ENCODE measurements at regions not wholly inside any gene's neighbourhood (a gene's known extent, or its start where the extent isn't known, plus 50 kb on each side); places are given as distances from the start of the nearest gene placed in this dataset.

DNA sequence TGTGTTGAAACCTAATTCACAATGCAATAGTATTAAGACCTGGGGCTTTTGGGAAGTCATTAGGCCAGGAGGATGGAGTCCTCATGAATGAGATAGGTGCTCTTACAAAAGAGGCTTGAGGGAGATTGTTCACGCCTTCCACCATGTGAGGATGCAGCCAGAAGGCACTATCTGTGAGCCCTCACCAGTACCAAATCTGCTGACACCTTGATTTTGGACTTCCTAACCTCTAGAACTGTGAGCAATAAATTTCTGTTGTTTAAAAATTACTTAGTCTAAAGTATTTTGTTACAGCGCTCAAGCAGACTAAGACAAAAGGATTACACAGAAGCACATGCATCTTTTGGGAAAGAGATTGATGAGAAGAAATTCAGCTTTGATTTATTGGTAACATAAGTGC, 232.9 kb upstream of the NR4A3 start:
- TF ChIP-seq POLR2AphosphoS5 (IDR thresholded peaks at IDR 0.05) = no peak
- TF ChIP-seq, protein P1, sequence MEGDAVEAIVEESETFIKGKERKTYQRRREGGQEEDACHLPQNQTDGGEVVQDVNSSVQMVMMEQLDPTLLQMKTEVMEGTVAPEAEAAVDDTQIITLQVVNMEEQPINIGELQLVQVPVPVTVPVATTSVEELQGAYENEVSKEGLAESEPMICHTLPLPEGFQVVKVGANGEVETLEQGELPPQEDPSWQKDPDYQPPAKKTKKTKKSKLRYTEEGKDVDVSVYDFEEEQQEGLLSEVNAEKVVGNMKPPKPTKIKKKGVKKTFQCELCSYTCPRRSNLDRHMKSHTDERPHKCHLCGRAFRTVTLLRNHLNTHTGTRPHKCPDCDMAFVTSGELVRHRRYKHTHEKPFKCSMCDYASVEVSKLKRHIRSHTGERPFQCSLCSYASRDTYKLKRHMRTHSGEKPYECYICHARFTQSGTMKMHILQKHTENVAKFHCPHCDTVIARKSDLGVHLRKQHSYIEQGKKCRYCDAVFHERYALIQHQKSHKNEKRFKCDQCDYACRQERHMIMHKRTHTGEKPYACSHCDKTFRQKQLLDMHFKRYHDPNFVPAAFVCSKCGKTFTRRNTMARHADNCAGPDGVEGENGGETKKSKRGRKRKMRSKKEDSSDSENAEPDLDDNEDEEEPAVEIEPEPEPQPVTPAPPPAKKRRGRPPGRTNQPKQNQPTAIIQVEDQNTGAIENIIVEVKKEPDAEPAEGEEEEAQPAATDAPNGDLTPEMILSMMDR (IDR thresholded peaks at IDR 0.05) = no peak

Measured in upper lobe of left lung (tissue), 4 donors.